ENCODE measurements at regions not wholly inside any gene's neighbourhood (a gene's known extent, or its start where the extent isn't known, plus 50 kb on each side); places are given as distances from the start of the nearest gene placed in this dataset.

DNA sequence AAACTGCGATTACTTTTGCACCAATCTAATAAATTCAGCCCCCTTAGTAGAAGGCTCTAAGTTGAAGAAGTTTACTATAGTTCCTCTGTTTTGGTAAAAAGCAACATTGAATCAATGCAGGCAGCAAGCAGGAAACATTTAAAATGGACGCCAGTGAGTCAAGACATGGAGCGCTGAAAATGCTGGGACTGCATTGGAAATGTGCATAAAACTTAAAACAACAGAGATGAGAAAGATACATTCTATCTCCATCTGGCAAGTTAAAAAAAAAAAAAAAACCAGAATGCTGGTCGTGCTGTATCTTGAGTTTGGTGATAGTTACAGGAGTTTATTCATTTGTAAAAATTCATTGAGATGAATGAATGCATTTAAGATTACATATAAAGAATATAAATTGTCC, 117.0 kb upstream of the TWIST2 start:
- TF ChIP-seq, protein P1, sequence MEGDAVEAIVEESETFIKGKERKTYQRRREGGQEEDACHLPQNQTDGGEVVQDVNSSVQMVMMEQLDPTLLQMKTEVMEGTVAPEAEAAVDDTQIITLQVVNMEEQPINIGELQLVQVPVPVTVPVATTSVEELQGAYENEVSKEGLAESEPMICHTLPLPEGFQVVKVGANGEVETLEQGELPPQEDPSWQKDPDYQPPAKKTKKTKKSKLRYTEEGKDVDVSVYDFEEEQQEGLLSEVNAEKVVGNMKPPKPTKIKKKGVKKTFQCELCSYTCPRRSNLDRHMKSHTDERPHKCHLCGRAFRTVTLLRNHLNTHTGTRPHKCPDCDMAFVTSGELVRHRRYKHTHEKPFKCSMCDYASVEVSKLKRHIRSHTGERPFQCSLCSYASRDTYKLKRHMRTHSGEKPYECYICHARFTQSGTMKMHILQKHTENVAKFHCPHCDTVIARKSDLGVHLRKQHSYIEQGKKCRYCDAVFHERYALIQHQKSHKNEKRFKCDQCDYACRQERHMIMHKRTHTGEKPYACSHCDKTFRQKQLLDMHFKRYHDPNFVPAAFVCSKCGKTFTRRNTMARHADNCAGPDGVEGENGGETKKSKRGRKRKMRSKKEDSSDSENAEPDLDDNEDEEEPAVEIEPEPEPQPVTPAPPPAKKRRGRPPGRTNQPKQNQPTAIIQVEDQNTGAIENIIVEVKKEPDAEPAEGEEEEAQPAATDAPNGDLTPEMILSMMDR (IDR thresholded peaks at IDR 0.05) = no peak
- no peak for TF ChIP-seq POLR2A (IDR thresholded peaks at IDR 0.05)
